GM18520 (cell line): ENCODE measurements at regions not wholly inside any gene's neighbourhood (a gene's known extent, or its start where the extent isn't known, plus 50 kb on each side); places are given as distances from the start of the nearest gene placed in this dataset.

Experiments used
- ATAC-seq: cut with Tn5 transposase; IDR thresholded peaks from one replicate; pipeline ENCODE4 v1.9.1; 2021; ENCODE audit not compliant: unreplicated experiment

GRCh38 chr13:74219566-74219965, 85.4 kb upstream of the KLF12 start:
- ATAC-seq, result no peak

- no peak for ATAC-seq
These were observed 84.1 kb upstream of the KLF12 start for GRCh38 chr13:74218291-74218690.

- ATAC-seq, result no peak
These were observed 83.6 kb upstream of the KLF12 start for GRCh38 chr13:74217811-74218210.

GRCh38 chr13:74215420-74215819, 81.2 kb upstream of the KLF12 start:
- no peak for ATAC-seq

GRCh38 chr13:74214321-74214720, 80.1 kb upstream of the KLF12 start:
- ATAC-seq, result no peak

- no peak for ATAC-seq
These were observed 76.6 kb upstream of the KLF12 start for GRCh38 chr13:74210693-74211393.

- no peak for ATAC-seq
These were observed 72.7 kb upstream of the KLF12 start for GRCh38 chr13:74206855-74207254.

- ATAC-seq, result no peak
These were observed 71.9 kb upstream of the KLF12 start for GRCh38 chr13:74206061-74206561.

GRCh38 chr13:74205313-74205690, 71.1 kb upstream of the KLF12 start:
- ATAC-seq, result no peak

GRCh38 chr13:74204602-74205312, 70.6 kb upstream of the KLF12 start:
- no peak for ATAC-seq

- ATAC-seq, result no peak
These were observed 69.4 kb upstream of the KLF12 start for GRCh38 chr13:74203576-74203975.

GRCh38 chr13:74202129-74202813, 68.1 kb upstream of the KLF12 start:
- no peak for ATAC-seq

- no peak for ATAC-seq
These were observed 67.3 kb upstream of the KLF12 start for GRCh38 chr13:74201530-74201929.

GRCh38 chr13:74200081-74200480, 65.9 kb upstream of the KLF12 start:
- ATAC-seq, result no peak

GRCh38 chr13:74197677-74198429, 63.6 kb upstream of the KLF12 start:
- ATAC-seq, result no peak

GRCh38 chr13:74194846-74195245, 60.6 kb upstream of the KLF12 start:
- no peak for ATAC-seq

GRCh38 chr13:74193391-74193790, 59.2 kb upstream of the KLF12 start:
- ATAC-seq, result no peak

- no peak for ATAC-seq
These were observed 57.2 kb upstream of the KLF12 start for GRCh38 chr13:74191410-74191809.

- ATAC-seq, result no peak
These were observed 56.8 kb upstream of the KLF12 start for GRCh38 chr13:74190999-74191398.

GRCh38 chr13:74187564-74187963, 53.4 kb upstream of the KLF12 start:
- no peak for ATAC-seq

GRCh38 chr13:74184283-74184682, 50.1 kb upstream of the KLF12 start:
- ATAC-seq, result no peak
